GM12878 (cell line): ENCODE measurements at regions not wholly inside any gene's neighbourhood (a gene's known extent, or its start where the extent isn't known, plus 50 kb on each side); places are given as distances from the start of the nearest gene placed in this dataset.

Experiments used
- BHLHE40 ChIP-seq, 2 experiments: fragments of 450-650 bp in 1 of 2; IDR thresholded peaks; 2 replicates each; pipeline ENCODE4 v1.6.1; 2011 to 2017; ENCODE audit warnings: low read depth in 2 of 2, borderline replicate concordance in 1 of 2, improper control_type of control experiment in 1 of 2, low read length in 1 of 2, mild to moderate bottlenecking in 1 of 2
- CREB1 ChIP-seq: IDR thresholded peaks from 2 replicates; pipeline ENCODE4 v1.6.1; 2012; ENCODE audit warnings: low read depth, mild to moderate bottlenecking, inconsistent platforms
- EGR1 ChIP-seq, 2 experiments: IDR thresholded peaks; 1 replicate in 1 of 2; 2 replicates in 1 of 2; pipeline ENCODE4 v1.6.1; 2011 to 2012; ENCODE audit warnings: low read depth in 2 of 2, low read length in 2 of 2, borderline replicate concordance in 1 of 2, mild to moderate bottlenecking in 1 of 2, moderate library complexity in 1 of 2
- MEF2A ChIP-seq: IDR thresholded peaks from 2 replicates; pipeline ENCODE4 v1.6.1; 2011; ENCODE audit warnings: low read depth, mild to moderate bottlenecking, low read length, moderate library complexity; ENCODE audit not compliant: insufficient read depth
- NR2C1 ChIP-seq: fragments of 450-650 bp; IDR thresholded peaks from 2 replicates; pipeline ENCODE4 v1.6.1; 2017; ENCODE audit warnings: antibody characterized with exemption, mild to moderate bottlenecking, moderate library complexity
- POLR2AphosphoS5 ChIP-seq: IDR thresholded peaks from 2 replicates; pipeline ENCODE4 v1.6.1; 2011; ENCODE audit warnings: mild to moderate bottlenecking, low read length, inconsistent platforms
- SP1 ChIP-seq: IDR thresholded peaks from one replicate; pipeline ENCODE4 v1.6.1; 2011; ENCODE audit warnings: low read depth, low read length
- SREBF2 ChIP-seq: IDR thresholded peaks from 2 replicates; pipeline ENCODE4 v1.6.1; 2012; ENCODE audit warnings: mild to moderate bottlenecking, low read length
- TAF1 ChIP-seq: IDR thresholded peaks from 2 replicates; pipeline ENCODE4 v1.6.1; 2011; ENCODE audit warnings: mild to moderate bottlenecking, low read depth, low read length, borderline replicate concordance
- TF ChIP-seq, protein P1 (sequence below): IDR thresholded peaks from 2 replicates; pipeline ENCODE4 v1.6.1; 2011; ENCODE audit warnings: low read depth, mild to moderate bottlenecking, low read length, moderate library complexity, borderline replicate concordance; ENCODE audit errors: extremely low read depth
- TF ChIP-seq, protein P2 (sequence below), 3 experiments: IDR thresholded peaks in 2 of 3; conservative IDR thresholded peaks in 1 of 3; 2 replicates each; pipeline ENCODE4 v1.5.1; 2011; ENCODE audit warnings: low read depth in 3 of 3, low read length in 3 of 3, mild to moderate bottlenecking in 3 of 3, control low read depth in 2 of 3, moderate library complexity in 2 of 3, inconsistent platforms in 1 of 3, mixed read lengths in 1 of 3; ENCODE audit not compliant: control insufficient read depth in 2 of 3, insufficient read depth in 1 of 3; ENCODE audit errors: extremely low read depth in 1 of 3
- TF ChIP-seq, protein P3 (sequence below): IDR thresholded peaks from 2 replicates; pipeline ENCODE4 v1.6.1; 2011; ENCODE audit warnings: low read depth, low read length, improper control_type of control experiment, borderline replicate concordance
- TF ChIP-seq, protein P4 (sequence below): IDR thresholded peaks from 2 replicates; pipeline ENCODE4 v1.6.1; 2012; ENCODE audit warnings: low read depth, low read length, improper control_type of control experiment
- TF ChIP-seq, protein P5 (sequence below): fragments of 450-650 bp; IDR thresholded peaks from 2 replicates; pipeline ENCODE4 v1.6.1; 2017; ENCODE audit warnings: mild to moderate bottlenecking

DNA sequence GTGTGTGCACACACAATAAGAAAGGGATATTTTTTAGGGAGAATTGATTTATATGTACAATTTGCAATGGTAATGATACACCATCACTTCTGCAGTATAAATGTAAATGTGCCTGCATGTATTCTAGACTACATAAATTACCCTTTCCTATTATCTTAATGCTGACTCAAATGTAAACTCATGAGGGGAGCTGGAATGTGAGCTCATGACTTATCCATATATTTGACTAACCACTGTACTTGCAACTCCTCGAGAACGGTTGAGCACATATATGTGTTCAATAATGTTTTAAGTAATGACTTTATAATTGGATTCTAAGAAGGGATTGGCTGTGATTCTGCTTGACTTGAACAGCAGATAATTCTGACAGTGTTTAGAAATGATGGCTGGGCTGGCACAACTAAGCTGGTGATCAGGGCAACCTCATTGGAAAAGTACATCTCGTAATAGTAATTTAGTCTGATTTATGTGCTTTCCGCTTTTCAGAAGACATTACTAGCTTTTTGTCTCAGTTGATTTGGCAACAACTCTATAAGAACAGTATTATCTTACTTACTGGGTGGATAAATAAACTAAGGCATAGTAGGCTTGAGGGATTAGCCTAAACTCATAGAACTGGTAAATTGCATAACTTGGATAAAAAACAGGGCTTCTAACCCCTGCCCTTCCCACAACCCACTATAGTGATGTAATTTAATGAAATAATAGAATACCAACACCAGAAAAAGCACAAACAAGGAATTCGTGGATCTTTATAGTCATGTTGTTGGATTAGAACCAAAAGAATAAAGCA, 130.2 kb upstream of the SPEF2 start:
- TF ChIP-seq NR2C1 (no peak), EGR1 (IDR thresholded peaks at IDR 0.05; ENCODE audit: borderline replicate concordance in 1 of 2, low read depth in 2 of 2, low read length in 2 of 2) (no peak), SP1 (no peak), CREB1 (no peak), BHLHE40 (IDR thresholded peaks at IDR 0.05; ENCODE audit: borderline replicate concordance in 1 of 2, low read depth in 2 of 2, low read length in 1 of 2) (no peak), POLR2AphosphoS5 (no peak), MEF2A (no peak), TAF1 (no peak), SREBF2 (no peak)
- TF ChIP-seq, protein P1, sequence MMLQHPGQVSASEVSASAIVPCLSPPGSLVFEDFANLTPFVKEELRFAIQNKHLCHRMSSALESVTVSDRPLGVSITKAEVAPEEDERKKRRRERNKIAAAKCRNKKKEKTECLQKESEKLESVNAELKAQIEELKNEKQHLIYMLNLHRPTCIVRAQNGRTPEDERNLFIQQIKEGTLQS, result no peak
- TF ChIP-seq, protein P2, sequence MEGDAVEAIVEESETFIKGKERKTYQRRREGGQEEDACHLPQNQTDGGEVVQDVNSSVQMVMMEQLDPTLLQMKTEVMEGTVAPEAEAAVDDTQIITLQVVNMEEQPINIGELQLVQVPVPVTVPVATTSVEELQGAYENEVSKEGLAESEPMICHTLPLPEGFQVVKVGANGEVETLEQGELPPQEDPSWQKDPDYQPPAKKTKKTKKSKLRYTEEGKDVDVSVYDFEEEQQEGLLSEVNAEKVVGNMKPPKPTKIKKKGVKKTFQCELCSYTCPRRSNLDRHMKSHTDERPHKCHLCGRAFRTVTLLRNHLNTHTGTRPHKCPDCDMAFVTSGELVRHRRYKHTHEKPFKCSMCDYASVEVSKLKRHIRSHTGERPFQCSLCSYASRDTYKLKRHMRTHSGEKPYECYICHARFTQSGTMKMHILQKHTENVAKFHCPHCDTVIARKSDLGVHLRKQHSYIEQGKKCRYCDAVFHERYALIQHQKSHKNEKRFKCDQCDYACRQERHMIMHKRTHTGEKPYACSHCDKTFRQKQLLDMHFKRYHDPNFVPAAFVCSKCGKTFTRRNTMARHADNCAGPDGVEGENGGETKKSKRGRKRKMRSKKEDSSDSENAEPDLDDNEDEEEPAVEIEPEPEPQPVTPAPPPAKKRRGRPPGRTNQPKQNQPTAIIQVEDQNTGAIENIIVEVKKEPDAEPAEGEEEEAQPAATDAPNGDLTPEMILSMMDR (IDR thresholded peaks at IDR 0.05 in 2 of 3, conservative IDR thresholded peaks at IDR 0.05 in 1 of 3; ENCODE audit: control insufficient read depth in 2 of 3, extremely low read depth in 1 of 3, insufficient read depth in 1 of 3, low read depth in 3 of 3, low read length in 3 of 3), result no peak
- TF ChIP-seq, protein P3, sequence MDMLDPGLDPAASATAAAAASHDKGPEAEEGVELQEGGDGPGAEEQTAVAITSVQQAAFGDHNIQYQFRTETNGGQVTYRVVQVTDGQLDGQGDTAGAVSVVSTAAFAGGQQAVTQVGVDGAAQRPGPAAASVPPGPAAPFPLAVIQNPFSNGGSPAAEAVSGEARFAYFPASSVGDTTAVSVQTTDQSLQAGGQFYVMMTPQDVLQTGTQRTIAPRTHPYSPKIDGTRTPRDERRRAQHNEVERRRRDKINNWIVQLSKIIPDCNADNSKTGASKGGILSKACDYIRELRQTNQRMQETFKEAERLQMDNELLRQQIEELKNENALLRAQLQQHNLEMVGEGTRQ, result no peak
- TF ChIP-seq, protein P4, sequence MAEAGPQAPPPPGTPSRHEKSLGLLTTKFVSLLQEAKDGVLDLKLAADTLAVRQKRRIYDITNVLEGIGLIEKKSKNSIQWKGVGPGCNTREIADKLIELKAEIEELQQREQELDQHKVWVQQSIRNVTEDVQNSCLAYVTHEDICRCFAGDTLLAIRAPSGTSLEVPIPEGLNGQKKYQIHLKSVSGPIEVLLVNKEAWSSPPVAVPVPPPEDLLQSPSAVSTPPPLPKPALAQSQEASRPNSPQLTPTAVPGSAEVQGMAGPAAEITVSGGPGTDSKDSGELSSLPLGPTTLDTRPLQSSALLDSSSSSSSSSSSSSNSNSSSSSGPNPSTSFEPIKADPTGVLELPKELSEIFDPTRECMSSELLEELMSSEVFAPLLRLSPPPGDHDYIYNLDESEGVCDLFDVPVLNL, result no peak
- TF ChIP-seq, protein P5, sequence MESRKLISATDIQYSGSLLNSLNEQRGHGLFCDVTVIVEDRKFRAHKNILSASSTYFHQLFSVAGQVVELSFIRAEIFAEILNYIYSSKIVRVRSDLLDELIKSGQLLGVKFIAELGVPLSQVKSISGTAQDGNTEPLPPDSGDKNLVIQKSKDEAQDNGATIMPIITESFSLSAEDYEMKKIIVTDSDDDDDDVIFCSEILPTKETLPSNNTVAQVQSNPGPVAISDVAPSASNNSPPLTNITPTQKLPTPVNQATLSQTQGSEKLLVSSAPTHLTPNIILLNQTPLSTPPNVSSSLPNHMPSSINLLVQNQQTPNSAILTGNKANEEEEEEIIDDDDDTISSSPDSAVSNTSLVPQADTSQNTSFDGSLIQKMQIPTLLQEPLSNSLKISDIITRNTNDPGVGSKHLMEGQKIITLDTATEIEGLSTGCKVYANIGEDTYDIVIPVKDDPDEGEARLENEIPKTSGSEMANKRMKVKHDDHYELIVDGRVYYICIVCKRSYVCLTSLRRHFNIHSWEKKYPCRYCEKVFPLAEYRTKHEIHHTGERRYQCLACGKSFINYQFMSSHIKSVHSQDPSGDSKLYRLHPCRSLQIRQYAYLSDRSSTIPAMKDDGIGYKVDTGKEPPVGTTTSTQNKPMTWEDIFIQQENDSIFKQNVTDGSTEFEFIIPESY, result no peak
